K562 (cell line): ENCODE measurements at regions not wholly inside any gene's neighbourhood (a gene's known extent, or its start where the extent isn't known, plus 50 kb on each side); places are given as distances from the start of the nearest gene placed in this dataset.

Experiments
- MAFG ChIP-seq: fragments of 450-650 bp; conservative IDR thresholded peaks from 2 replicates; pipeline ENCODE4 v1.6.1; 2016; ENCODE audit warnings: missing genetic modification characterization, missing compliant biosample characterization
- NELFE ChIP-seq: IDR thresholded peaks from 2 replicates; pipeline ENCODE4 v1.6.1; 2011; ENCODE audit warnings: mild to moderate bottlenecking; ENCODE audit not compliant: insufficient read depth, insufficient read length
- NFRKB ChIP-seq: fragments of 450-650 bp; IDR thresholded peaks from 2 replicates; pipeline ENCODE4 v1.6.1; 2016; ENCODE audit warnings: low read depth
- TAF1 ChIP-seq: IDR thresholded peaks from 2 replicates; pipeline ENCODE4 v1.6.1; 2011; ENCODE audit warnings: mild to moderate bottlenecking, low read length, moderate library complexity; ENCODE audit not compliant: insufficient read depth, control insufficient read depth, severe bottlenecking; ENCODE audit errors: extremely low read depth
- TBP ChIP-seq: optimal IDR thresholded peaks from 2 replicates; pipeline ENCODE3; 2011; ENCODE audit warnings: low read depth, low read length, improper control_type of control experiment
- TF ChIP-seq, protein P1 (sequence below): IDR thresholded peaks from 2 replicates; pipeline ENCODE4 v1.6.1; 2012; ENCODE audit warnings: low read depth, low read length, improper control_type of control experiment, borderline replicate concordance
- TF ChIP-seq, protein P2 (sequence below): fragments of 450-650 bp; formaldehyde crosslinking; IDR thresholded peaks from 2 replicates; pipeline ENCODE4 v1.4.0; 2020; ENCODE audit warnings: mild to moderate bottlenecking
- TF ChIP-seq, protein P3 (sequence below): fragments of 450-650 bp; IDR thresholded peaks from 2 replicates; pipeline ENCODE4 v1.7.1; 2018; ENCODE audit warnings: mild to moderate bottlenecking, low read depth; ENCODE audit not compliant: partially characterized antibody
- TF ChIP-seq, protein P4 (sequence below), 2 experiments: IDR thresholded peaks in 1 of 2; conservative IDR thresholded peaks in 1 of 2; 2 replicates each; pipeline ENCODE4 v1.6.1; 2016; ENCODE audit warnings: low read depth in 2 of 2, mild to moderate bottlenecking in 1 of 2, missing compliant biosample characterization in 1 of 2, missing genetic modification characterization in 1 of 2, moderate library complexity in 1 of 2

DNA sequence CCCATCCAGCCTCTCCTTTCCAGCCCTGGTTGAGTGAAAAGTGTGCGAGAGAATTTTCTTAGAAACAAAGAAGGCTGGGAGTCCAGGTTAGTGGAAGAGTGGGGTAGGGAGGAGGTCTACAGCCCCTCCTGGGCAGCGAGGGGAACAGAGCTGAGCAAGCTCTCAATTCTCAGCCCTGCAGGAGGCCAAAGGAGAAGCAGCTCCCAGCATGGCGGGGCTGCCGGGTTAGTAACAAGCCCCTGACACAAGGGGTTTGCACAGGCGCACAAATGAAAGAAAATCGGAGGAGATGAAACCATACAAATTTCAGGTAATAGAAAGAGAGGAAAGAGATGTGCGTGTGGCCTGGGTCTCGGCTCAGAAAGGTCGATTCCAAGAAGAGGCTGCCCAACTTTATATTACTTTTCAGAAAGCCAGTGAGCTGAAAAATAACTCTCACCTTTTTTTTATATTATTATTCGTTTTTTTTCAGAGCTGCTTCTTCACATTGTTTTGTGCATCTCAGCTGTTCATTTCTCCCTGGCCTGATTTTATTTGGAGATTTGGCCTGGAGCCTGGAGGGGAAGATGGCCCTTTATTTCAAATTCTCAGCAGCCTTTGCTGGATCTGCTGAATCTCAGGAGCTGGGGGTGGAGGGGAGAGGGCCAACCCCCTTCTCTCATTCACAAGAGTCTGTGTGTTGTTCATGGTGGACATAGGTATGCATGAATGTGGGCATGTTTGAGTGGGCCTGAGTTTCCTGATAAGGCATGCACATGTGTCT lies 583.2 kb downstream of the BUD13 start (continued):
- TF ChIP-seq, protein P1, sequence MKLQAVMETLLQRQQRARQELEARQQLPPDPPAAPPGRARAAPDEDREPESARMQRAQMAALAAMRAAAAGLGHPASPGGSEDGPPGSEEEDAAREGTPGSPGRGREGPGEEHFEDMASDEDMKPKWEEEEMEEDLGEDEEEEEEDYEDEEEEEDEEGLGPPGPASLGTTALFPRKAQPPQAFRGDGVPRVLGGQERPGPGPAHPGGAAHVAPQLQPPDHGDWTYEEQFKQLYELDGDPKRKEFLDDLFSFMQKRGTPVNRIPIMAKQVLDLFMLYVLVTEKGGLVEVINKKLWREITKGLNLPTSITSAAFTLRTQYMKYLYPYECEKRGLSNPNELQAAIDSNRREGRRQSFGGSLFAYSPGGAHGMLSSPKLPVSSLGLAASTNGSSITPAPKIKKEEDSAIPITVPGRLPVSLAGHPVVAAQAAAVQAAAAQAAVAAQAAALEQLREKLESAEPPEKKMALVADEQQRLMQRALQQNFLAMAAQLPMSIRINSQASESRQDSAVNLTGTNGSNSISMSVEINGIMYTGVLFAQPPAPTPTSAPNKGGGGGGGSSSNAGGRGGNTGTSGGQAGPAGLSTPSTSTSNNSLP = no peak
- TF ChIP-seq MAFG (tag) (no peak), NFRKB (no peak), NELFE (no peak), TAF1 (no peak), TBP (no peak)
- TF ChIP-seq, protein P2, sequence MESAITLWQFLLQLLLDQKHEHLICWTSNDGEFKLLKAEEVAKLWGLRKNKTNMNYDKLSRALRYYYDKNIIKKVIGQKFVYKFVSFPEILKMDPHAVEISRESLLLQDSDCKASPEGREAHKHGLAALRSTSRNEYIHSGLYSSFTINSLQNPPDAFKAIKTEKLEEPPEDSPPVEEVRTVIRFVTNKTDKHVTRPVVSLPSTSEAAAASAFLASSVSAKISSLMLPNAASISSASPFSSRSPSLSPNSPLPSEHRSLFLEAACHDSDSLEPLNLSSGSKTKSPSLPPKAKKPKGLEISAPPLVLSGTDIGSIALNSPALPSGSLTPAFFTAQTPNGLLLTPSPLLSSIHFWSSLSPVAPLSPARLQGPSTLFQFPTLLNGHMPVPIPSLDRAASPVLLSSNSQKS (CRISPR knock-in tag) = no peak
- TF ChIP-seq, protein P3, sequence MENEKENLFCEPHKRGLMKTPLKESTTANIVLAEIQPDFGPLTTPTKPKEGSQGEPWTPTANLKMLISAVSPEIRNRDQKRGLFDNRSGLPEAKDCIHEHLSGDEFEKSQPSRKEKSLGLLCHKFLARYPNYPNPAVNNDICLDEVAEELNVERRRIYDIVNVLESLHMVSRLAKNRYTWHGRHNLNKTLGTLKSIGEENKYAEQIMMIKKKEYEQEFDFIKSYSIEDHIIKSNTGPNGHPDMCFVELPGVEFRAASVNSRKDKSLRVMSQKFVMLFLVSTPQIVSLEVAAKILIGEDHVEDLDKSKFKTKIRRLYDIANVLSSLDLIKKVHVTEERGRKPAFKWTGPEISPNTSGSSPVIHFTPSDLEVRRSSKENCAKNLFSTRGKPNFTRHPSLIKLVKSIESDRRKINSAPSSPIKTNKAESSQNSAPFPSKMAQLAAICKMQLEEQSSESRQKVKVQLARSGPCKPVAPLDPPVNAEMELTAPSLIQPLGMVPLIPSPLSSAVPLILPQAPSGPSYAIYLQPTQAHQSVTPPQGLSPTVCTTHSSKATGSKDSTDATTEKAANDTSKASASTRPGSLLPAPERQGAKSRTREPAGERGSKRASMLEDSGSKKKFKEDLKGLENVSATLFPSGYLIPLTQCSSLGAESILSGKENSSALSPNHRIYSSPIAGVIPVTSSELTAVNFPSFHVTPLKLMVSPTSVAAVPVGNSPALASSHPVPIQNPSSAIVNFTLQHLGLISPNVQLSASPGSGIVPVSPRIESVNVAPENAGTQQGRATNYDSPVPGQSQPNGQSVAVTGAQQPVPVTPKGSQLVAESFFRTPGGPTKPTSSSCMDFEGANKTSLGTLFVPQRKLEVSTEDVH = no peak
- TF ChIP-seq, protein P4, sequence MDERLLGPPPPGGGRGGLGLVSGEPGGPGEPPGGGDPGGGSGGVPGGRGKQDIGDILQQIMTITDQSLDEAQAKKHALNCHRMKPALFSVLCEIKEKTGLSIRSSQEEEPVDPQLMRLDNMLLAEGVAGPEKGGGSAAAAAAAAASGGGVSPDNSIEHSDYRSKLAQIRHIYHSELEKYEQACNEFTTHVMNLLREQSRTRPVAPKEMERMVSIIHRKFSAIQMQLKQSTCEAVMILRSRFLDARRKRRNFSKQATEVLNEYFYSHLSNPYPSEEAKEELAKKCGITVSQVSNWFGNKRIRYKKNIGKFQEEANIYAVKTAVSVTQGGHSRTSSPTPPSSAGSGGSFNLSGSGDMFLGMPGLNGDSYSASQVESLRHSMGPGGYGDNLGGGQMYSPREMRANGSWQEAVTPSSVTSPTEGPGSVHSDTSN (CRISPR knock-in tag; IDR thresholded peaks at IDR 0.05; ENCODE audit: low read depth) = no peak
- TF ChIP-seq, protein P4 (tag; conservative IDR thresholded peaks at IDR 0.05; ENCODE audit: low read depth) = no peak
